PC-3 (cell line): ENCODE measurements at regions not wholly inside any gene's neighbourhood (a gene's known extent, or its start where the extent isn't known, plus 50 kb on each side); places are given as distances from the start of the nearest gene placed in this dataset.
A peak's percentile ranks its signal among the peaks of the same experiment; 100 is the strongest.

Experiments used
- ATAC-seq: fragments of 200-7000 bp; cut with Tn5 transposase; 2 replicates; pipeline ENCODE4 v1.9.1; 2020; ENCODE audit warnings: mild to moderate bottlenecking, moderate library complexity
- BruUV-seq: library from RNA; stranded (reverse); fragments of 400-500 nt; replicated peaks from 2 replicates; lab custom pipeline; 2021; lab: Mats Ljungman, UMichigan
- CTCF ChIA-PET: fragments of 300-600 bp; sonication (Branson Sonifier 250); formaldehyde crosslinking; loops from one replicate; lab custom pipeline; 2022; ENCODE audit warnings: antibody characterized with exemption; lab: Charles Lee
- POLR2A ChIA-PET: fragments of 300-600 bp; sonication (Branson Sonifier 250); formaldehyde crosslinking; loops from one replicate; lab custom pipeline; 2022; ENCODE audit warnings: antibody characterized with exemption; ENCODE audit not compliant: unreplicated experiment; lab: Charles Lee
- DNase-seq: peaks from one replicate; pipeline ENCODE4 v3.0.0-alpha.2; 2015
- H2AFZ ChIP-seq: fragments of 300-600 bp; sonication (generic); 2 replicates; pipeline ENCODE4 v1.6.0; 2016; ENCODE audit warnings: antibody characterized with exemption, low read length
- H3F3A ChIP-seq: fragments of 300-600 bp; sonication (generic); one replicate; pipeline ENCODE4 v1.6.0; 2017; ENCODE audit warnings: antibody characterized with exemption, low read length, control low read depth, mild to moderate bottlenecking; ENCODE audit not compliant: unreplicated experiment
- H3K27ac ChIP-seq: fragments of 300-600 bp; sonication (generic); 2 replicates; pipeline ENCODE4 v1.5.1; 2016; ENCODE audit warnings: mild to moderate bottlenecking, low read length
- H3K27me3 ChIP-seq: fragments of 300-600 bp; sonication (generic); 2 replicates; pipeline ENCODE4 v1.6.1; 2016; ENCODE audit warnings: low read length, mixed read lengths
- H3K36me3 ChIP-seq: fragments of 300-600 bp; sonication (generic); 2 replicates; pipeline ENCODE4 v1.6.1; 2016; ENCODE audit warnings: low read depth, mixed run types, low read length, mixed read lengths
- H3K4me1 ChIP-seq: fragments of 300-600 bp; sonication (generic); 2 replicates; pipeline ENCODE4 v1.5.1; 2016; ENCODE audit warnings: low read length; ENCODE audit not compliant: insufficient read depth
- H3K4me2 ChIP-seq: fragments of 300-600 bp; sonication (generic); 2 replicates; pipeline ENCODE4 v1.6.0; 2016; ENCODE audit warnings: low read length
- H3K4me3 ChIP-seq: fragments of 300-600 bp; sonication (generic); 2 replicates; pipeline ENCODE4 v1.5.1; 2016; ENCODE audit warnings: mild to moderate bottlenecking, low read length, mixed read lengths
- H3K79me2 ChIP-seq: fragments of 300-600 bp; sonication (generic); 2 replicates; pipeline ENCODE4 v1.6.1; 2017; ENCODE audit warnings: low read length, mixed read lengths
- H3K9ac ChIP-seq: fragments of 300-600 bp; sonication (generic); 2 replicates; pipeline ENCODE4 v1.6.0; 2016; ENCODE audit warnings: mild to moderate bottlenecking, low read length
- H3K9me2 ChIP-seq: fragments of 300-600 bp; sonication (generic); replicated peaks from 2 replicates; pipeline ENCODE4 v1.6.1; 2016; ENCODE audit warnings: mixed run types, low read length, mixed read lengths
- H3K9me3 ChIP-seq: fragments of 300-600 bp; sonication (generic); 2 replicates; pipeline ENCODE4 v1.6.1; 2016; ENCODE audit warnings: low read length, mixed read lengths
- H4K20me1 ChIP-seq: fragments of 300-600 bp; sonication (generic); 2 replicates; pipeline ENCODE4 v1.6.1; 2016; ENCODE audit warnings: low read length, mixed read lengths
- EZH2 ChIP-seq: fragments of 300-600 bp; sonication (generic); IDR thresholded peaks from one replicate; pipeline ENCODE4 v1.6.1; 2017; ENCODE audit warnings: antibody characterized with exemption, mild to moderate bottlenecking, low read length; ENCODE audit not compliant: unreplicated experiment
- EZH2phosphoT487 ChIP-seq: fragments of 300-600 bp; sonication (generic); IDR thresholded peaks from 2 replicates; pipeline ENCODE4 v1.6.1; 2018; ENCODE audit warnings: mild to moderate bottlenecking, antibody characterized with exemption, low read length, borderline replicate concordance
- intact Hi-C: fragments of 100-400 bp; cut with micrococcal nuclease; formaldehyde crosslinking; loops from 2 replicates; pipeline ENCODE4 v1.9.0; 2023
- TF ChIP-seq, protein P1 (sequence below): fragments of 300-600 bp; sonication (generic); conservative IDR thresholded peaks from 2 replicates; pipeline ENCODE4 v1.5.1; 2017; ENCODE audit warnings: antibody characterized with exemption, low read depth, mild to moderate bottlenecking, low read length

- Histone ChIP-seq H3K36me3 (no peaks in the 10 kb centered on the region), H3K4me3 (no peak overlapping the region), H3F3A (no peaks in the 10 kb centered on the region), H3K9me3 (no peaks in the 10 kb centered on the region), H3K9ac (no peak overlapping the region), H3K4me1 (peaks cover 13% of the 10 kb centered on the region), H3K27ac (no peak overlapping the region), H2AFZ (no peak overlapping the region), H3K27me3 (no peaks in the 10 kb centered on the region), H3K9me2 (no peaks in the 10 kb centered on the region), H3K4me2 (no peak overlapping the region), H4K20me1 (no peaks in the 10 kb centered on the region), H3K79me2 (no peaks in the 10 kb centered on the region)
- DNase-seq (no peak), ATAC-seq (no peak)
- BruUV-seq: no TSS peak
- POLR2A ChIA-PET: no interaction called here
- no peak for TF ChIP-seq EZH2phosphoT487
- no peak for TF ChIP-seq EZH2
- TF ChIP-seq, protein P1, sequence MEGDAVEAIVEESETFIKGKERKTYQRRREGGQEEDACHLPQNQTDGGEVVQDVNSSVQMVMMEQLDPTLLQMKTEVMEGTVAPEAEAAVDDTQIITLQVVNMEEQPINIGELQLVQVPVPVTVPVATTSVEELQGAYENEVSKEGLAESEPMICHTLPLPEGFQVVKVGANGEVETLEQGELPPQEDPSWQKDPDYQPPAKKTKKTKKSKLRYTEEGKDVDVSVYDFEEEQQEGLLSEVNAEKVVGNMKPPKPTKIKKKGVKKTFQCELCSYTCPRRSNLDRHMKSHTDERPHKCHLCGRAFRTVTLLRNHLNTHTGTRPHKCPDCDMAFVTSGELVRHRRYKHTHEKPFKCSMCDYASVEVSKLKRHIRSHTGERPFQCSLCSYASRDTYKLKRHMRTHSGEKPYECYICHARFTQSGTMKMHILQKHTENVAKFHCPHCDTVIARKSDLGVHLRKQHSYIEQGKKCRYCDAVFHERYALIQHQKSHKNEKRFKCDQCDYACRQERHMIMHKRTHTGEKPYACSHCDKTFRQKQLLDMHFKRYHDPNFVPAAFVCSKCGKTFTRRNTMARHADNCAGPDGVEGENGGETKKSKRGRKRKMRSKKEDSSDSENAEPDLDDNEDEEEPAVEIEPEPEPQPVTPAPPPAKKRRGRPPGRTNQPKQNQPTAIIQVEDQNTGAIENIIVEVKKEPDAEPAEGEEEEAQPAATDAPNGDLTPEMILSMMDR: no peak
- CTCF ChIA-PET: no interaction called here
- intact Hi-C loops: no loop called here
These were observed 56.9 kb upstream of the FHIP2A start for GRCh38 chr10:114764656-114765055.

DNA sequence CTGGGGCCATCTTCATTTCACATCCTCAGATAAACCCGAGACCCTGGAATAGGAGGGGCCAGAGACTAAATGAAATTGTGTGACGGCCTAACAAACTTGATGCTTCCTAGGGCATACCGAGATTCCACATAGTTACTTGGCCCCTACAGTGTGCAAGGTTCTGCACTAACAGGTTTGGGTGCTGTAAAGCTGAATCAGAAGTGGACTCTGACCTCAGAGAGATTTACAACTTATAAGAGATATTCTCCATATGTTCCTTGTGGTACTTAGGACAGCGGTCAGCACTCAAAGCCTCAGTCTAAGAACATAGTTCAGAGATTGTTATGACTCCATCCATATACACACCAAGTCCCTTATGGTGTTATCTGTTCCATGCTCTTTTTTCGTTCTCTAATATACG is 55.1 kb upstream of the FHIP2A start:
- DNase-seq (peak; percentile 57), ATAC-seq (no peak; the same call in 1 of the 2 replicates)
- Histone ChIP-seq H3K4me2 (peak overlapping the region; percentile 85), H3K4me1 (peaks cover 13% of the 10 kb centered on the region), H3K79me2 (no peaks in the 10 kb centered on the region), H3K4me3 (no peak overlapping the region; the same call in 1 of the 2 replicates), H4K20me1 (no peaks in the 10 kb centered on the region), H3K27me3 (no peaks in the 10 kb centered on the region), H3K9ac (no peak overlapping the region), H3K27ac (no peak overlapping the region), H3K9me2 (no peaks in the 10 kb centered on the region), H3K36me3 (no peaks in the 10 kb centered on the region), H3K9me3 (no peaks in the 10 kb centered on the region), H3F3A (no peaks in the 10 kb centered on the region), H2AFZ (no peak overlapping the region)
- BruUV-seq: no TSS peak
- intact Hi-C loops: no loop called here
- TF ChIP-seq, protein P1: no peak
- TF ChIP-seq EZH2 (no peak), EZH2phosphoT487 (no peak)
- POLR2A ChIA-PET: no interaction called here
- CTCF ChIA-PET: no interaction called here

- no peaks in the 10 kb centered on the region for H4K20me1 ChIP-seq
- H3K27me3 ChIP-seq: no peaks in the 10 kb centered on the region
- no peak overlapping the region for H3K9ac ChIP-seq
- H3K4me3 ChIP-seq: peak overlapping the region; percentile 70
- ChIA-PET POLR2A (interaction anchor here (0.6 kb wide), 2 partner anchors 9 to 41 kb away, joined by 4 to 5 read pairs; no protein-coding TSS in a partner anchor), CTCF (interaction anchor here (0.5 kb wide), 1 partner anchor 64 kb away, joined by 3 read pairs; no protein-coding TSS in a partner anchor)
- TSS peak; percentile 27 for BruUV-seq
- no peaks in the 10 kb centered on the region for H3F3A ChIP-seq
- ATAC-seq (peak; percentile 72), DNase-seq (peak; percentile 51)
- peaks cover 13% of the 10 kb centered on the region for H3K4me1 ChIP-seq
- intact Hi-C loops: no loop called here
- H2AFZ ChIP-seq: peak overlapping the region; percentile 75; the same call in 1 of the 2 replicates
- no peaks in the 10 kb centered on the region for H3K9me3 ChIP-seq
- no peaks in the 10 kb centered on the region for H3K9me2 ChIP-seq
- no peaks in the 10 kb centered on the region for H3K79me2 ChIP-seq
- H3K4me2 ChIP-seq: peak overlapping the region; percentile 85
- no peak overlapping the region for H3K27ac ChIP-seq
- TF ChIP-seq EZH2phosphoT487: no peak
- TF ChIP-seq, protein P1: no peak
- TF ChIP-seq EZH2: no peak
- no peaks in the 10 kb centered on the region for H3K36me3 ChIP-seq
These were observed 54.2 kb upstream of the FHIP2A start for GRCh38 chr10:114767101-114767985.
